GM12874 (cell line): ENCODE measurements at regions not wholly inside any gene's neighbourhood (a gene's known extent, or its start where the extent isn't known, plus 50 kb on each side); places are given as distances from the start of the nearest gene placed in this dataset.

Source experiments
- TF ChIP-seq, protein P1 (sequence below): IDR thresholded peaks from 2 replicates; pipeline ENCODE4 v1.5.1; 2011; ENCODE audit warnings: low read depth, mild to moderate bottlenecking, control low read depth, low read length, moderate library complexity; ENCODE audit not compliant: insufficient read depth

- TF ChIP-seq, protein P1, sequence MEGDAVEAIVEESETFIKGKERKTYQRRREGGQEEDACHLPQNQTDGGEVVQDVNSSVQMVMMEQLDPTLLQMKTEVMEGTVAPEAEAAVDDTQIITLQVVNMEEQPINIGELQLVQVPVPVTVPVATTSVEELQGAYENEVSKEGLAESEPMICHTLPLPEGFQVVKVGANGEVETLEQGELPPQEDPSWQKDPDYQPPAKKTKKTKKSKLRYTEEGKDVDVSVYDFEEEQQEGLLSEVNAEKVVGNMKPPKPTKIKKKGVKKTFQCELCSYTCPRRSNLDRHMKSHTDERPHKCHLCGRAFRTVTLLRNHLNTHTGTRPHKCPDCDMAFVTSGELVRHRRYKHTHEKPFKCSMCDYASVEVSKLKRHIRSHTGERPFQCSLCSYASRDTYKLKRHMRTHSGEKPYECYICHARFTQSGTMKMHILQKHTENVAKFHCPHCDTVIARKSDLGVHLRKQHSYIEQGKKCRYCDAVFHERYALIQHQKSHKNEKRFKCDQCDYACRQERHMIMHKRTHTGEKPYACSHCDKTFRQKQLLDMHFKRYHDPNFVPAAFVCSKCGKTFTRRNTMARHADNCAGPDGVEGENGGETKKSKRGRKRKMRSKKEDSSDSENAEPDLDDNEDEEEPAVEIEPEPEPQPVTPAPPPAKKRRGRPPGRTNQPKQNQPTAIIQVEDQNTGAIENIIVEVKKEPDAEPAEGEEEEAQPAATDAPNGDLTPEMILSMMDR, result no peak
Observed at GRCh38 chr10:131399981-131400380, 88.5 kb upstream of the TCERG1L start.

- TF ChIP-seq, protein P1, result no peak
Observed at GRCh38 chr10:131400513-131400912, 89.0 kb upstream of the TCERG1L start.

DNA sequence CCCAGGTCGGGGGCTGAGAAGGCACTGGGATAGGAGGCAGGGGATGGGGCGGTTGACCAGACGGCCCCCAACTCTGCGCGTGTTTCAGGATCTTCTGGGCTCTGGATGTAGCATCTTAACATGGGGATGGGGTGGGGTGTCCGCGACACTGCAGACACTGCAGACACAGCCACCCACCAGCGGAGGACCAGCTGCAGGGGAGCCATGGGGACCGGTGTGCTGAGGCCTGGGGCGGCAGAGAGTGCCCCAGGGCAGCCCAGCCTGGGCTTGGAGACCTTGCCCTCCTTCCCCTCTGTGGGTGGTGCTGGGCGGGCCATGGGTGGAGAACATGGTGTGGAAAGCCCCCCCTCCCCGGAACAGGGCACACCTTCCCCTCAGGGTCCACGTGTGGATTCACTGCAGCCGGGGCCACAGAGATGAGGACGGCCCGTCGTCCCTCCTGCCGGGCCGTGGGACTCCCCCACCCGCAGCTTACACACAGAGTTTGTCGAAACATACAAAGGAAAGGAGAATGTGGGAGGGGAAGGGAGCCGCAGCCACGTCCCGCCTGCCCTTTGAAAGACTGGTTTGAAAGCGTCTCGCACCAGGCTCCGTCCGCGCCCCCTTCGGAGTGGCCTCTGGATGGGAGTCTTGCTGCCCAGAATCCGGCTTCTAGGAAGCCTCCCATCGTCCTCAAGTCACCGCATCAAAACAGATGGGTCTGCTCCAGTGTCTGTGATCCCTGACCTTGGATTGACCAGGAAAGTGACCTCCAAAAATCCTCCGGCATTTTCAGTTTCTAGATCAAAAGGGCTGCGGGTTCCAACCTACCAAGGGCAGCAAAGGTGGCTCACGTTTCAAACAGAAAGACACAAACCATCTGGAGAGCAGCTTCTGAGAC lies 91.5 kb upstream of the TCERG1L start:
- TF ChIP-seq, protein P1, result no peak

- TF ChIP-seq, protein P1, result no peak
Observed at GRCh38 chr10:131403936-131404335, 92.4 kb upstream of the TCERG1L start.

DNA sequence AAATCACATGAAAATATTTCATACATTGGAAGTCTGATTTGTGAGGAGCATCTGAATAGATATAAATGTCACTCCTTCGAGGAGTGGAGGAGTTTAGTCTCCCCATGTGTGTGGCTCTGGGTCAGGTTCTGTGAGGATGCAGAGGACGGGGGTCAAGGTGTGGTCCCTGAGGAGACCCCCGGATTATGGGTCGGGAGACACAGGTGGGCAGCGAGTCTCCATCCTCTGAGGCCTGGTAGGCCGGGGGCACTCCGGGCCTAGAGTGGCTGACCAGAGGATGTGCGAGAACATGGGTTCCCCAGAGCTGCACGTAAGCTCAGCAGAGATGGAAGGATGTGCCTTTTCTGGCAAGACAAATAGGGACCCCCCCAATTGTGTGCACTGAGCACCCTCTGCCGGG lies 93.4 kb upstream of the TCERG1L start:
- TF ChIP-seq, protein P1, result no peak

GRCh38 chr10:131406676-131407392 lies 95.3 kb upstream of the TCERG1L start:
- TF ChIP-seq, protein P1, result no peak

DNA sequence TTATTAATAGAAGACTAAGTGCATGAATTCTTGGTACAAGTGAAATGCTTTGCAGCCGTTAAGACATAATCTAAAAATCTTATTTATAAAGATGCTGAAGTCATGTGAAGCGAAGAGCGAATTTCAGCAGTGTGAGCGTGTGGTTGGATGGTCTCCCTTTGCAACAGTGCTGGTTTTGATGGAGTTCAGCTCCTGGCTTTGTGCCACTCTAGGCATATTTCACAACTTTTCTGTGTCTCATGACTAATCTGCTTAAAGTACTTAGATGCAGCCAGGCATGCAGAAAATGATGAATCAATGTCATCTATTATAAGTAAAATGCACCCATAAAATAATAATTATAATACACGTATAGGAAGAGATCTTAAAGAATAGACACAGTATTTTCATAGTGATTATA lies 107.2 kb upstream of the TCERG1L start:
- TF ChIP-seq, protein P1, result no peak
